Germinal center (tissue), 1 donor: ENCODE measurements at regions not wholly inside any gene's neighbourhood (a gene's known extent, or its start where the extent isn't known, plus 50 kb on each side); places are given as distances from the start of the nearest gene placed in this dataset.

Source experiments
- DNase-seq: peaks from one replicate; pipeline ENCODE4 v3.0.0; 2012; ENCODE audit warnings: mixed read lengths, low spot score

DNA sequence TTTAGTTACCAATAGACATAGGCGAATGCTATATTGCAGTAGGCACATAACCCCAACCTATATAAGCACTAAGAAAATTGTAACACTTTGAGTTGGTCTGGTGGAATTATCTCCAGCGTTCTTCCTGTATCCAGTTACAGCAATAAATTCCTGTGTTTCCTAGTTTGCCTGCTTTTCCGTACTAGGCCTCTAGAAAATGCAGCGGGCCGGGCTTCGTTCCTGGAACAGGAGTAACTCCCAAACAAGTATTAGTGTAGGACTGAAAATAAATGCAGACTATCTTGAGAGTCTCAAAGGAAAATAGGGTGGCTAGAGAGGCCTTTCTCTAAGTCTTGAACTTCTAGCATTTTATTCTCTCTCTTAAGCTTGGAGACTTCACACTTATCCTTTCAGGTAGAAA is 159.8 kb downstream of the OR13H1 start:
- no peak for DNase-seq

DNA sequence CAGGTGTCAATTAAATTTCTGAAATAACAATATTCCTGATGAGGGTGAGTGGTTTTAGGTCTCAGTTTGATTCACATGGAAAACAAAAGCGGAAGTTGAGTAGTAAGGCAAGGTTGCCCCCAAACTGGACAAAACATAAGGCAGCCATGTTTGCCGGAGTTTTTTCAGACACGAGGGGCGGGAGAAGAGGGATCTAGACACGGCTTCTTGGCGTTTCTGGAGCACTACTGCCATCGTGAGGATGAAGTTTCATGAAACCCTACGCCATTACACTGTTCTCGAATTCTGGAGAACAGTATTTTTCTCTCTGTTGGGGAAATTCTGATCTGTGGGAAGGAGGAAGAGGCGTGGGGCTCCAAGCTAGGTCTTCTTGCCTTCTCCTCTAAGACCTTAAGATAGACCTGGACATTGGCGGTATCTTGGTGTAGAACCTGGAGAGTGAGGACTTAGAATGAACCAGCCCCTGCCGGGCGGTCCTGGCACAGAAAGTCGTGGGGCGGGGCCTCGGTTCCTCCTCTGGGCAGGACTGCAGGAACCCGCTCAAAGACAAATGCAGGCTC is 160.3 kb downstream of the OR13H1 start:
- no peak for DNase-seq

DNA sequence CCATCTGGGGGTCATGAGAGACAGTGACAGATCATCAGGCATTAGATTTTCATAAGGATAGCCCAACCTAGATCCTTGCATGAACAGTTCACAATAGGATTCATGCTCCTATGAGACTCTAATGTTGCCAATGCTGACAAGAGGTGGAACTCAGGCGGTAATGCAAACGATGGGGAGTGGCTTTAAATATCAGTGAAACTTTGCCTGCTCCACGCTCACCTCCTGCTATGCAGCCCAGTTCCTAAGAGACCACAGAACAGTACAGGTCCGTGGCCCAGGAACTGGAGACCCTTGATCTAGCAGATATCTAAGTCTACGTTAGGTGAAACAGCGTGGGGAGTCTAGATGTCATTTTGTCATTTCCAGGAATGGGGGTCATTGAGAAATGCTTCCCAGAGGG is 165.7 kb downstream of the OR13H1 start:
- no peak for DNase-seq

DNA sequence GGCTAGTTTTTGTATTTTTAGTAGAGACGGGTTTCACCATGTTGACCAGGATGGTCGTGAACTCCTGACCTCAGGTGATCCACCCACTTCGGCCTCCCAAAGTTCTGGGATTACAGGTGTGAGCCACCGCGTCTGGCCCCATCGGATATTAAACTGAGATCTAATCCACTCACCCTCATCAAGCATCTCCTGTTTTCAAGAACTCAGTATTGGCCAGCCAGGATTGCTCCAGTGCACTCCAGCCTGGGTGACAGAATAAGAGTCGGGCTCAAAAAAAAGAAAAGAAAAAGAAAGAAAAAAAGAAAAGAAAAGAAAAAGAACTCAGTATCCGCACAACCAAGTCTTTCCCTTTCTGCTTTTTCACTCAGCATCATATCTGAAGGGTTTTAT is 167.6 kb downstream of the OR13H1 start:
- DNase-seq: no peak

DNA sequence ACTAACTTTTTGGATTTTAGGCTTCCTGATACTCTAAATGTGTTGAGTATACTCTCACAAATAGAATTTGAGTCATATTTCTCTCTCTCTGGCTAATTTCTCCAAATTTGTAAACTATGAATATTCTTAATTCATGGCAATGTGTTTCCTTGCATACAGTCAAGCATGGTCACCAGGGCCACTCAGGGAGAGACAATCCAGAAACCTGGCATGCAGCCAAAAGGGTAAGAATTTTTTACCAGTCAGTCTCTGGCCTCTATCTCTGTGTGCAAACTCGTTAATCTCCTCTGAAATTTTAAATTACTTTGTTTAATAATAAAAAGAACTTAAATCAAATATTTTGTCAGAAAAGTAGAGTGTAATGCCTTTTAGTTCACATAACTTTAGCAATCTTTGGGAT is 179.8 kb downstream of the OR13H1 start:
- DNase-seq: no peak

DNA sequence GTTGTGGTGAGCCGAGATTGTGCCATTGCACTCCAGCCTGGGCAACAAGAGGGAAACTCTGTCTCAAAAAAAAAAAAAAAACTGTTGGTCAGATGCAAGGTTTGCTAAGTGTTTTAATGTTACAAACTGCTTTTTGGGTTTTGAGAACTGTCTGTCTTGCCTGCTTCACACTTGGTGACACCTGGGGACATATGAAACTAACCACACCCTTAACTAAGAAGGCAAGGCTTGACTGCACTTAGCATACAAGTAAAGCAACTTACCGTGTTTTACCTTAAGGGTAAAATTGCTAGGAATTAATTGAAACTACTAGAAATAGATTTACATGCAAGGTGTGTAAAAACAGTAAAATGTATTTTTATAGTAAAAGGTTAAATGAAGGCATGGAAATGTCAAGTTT is 180.4 kb downstream of the OR13H1 start:
- DNase-seq: no peak

DNA sequence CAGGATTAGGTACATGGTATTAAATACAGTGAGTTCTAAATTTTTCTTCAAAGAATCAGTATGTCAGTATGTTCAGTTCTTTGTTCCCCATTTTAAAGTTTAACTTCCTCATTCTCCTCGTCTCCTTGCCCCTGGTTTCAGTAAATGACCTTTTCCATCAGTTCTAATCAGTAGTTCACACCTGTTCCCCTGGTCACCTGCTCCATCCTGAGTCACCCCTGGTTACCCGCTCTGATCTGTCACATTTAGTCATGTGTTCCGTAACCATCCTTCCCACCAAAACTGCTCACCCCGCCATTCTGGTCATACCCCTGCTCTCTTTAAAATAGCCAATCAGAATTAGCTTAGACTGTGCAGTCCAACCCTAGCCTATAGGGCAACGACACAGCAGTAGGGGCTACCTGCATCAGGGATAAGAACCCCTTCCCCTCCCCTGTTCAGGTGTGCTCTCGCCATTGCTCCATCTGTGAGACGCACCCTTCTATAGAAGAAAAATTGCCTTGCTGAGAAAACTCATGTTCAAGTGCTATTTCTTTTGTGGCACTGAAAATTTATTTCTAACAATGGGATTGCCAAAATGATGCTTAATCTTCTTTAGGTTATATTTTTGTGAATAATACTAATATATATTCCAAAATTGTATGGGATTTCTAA is 181.3 kb downstream of the OR13H1 start:
- DNase-seq: no peak

DNA sequence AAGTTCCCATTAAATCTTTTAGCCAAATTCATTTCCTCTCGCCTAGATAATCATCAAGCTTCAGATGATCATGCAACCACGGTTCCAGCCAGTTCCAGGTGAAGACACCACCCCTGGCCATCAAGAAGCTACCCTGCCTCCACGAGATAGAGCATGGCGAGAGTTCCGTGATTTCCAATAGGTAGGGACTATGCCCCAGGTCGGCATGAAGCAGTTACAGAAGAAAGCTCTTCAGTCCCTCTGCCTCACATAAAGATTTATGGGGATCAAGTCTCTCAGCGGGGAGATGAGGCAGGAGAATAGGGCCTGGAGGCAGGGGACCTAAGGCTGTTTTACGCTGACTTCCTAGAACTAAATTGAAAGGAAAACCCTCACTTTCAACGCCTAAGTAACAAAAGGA is 183.9 kb downstream of the OR13H1 start:
- DNase-seq: no peak

DNA sequence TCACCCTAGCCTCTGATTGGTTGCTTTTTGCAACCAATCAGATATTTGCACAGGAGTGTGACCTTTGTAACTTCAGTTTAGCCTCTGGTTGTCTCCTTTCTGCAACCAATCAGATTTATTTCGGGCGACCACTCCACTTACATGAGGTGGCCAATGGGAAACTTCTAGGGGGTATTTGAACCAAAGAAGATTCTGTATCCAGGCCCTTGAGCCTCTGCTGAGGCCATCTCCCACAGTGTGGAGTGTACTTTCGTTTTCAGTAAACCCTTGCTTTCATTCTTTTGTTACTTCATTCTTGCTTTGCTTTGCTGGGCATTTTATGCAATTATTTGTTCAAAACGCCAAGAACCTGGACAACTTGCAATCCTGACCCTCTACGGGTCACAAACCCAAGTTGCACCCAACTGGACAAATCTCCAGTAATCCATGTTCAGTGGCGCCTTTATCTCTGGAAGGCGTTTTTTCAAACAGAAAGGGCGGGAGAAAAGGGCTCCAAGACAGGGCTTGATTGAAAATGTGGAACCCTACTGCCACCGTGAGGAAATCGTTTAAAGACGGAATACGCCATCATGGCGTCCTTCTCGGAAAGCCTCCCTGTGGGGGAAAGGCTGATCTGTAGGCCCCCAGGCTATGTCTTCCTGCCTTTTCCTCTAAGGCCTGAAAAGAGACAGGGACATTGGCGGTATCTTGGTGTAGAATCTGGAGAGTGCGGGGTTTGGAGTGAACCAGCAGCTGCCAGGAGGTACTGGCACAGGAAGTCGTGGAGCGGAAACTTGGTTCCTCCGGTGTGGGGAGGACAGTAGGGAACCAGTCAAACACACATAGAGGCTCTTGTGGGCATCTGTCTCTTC is 184.6 kb downstream of the OR13H1 start:
- DNase-seq: no peak

DNA sequence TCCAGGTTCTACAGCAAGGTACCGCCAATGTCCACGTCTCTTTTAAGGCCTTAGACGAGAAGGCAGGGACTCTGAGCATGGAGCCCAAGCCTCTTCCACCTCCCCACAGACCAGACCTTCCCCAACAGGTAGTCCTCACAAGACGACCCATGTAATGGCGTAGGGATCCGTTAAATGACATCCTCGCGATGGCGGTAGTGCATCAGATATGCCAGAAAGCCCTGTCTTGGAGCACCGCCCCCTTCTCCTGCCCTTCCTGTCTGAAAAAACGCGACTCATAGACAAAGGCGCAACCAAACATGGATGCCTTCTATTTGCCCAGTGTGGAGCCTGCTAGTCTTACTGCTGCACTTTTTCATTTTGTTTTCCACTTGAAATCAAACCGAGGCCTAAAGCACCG is 185.4 kb downstream of the OR13H1 start:
- DNase-seq: no peak

DNA sequence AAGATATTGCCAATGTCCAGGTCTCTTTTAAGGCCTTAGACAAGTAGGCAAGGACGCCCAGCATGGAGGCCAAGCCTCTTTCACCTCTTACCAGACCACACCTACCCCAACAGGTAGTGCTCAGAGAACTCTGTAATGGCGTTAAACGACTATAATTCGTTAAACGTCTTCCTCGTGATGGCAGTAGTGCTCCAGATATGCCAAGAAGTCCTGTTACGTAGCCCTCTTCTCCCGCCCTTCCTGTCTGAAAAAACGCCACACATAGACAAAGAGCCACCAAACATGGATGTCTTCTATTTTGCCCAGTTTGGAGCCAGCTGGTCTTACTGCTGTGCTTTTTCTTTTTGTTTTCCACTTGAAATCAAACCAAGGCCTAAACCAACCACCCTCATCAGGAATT is 190.7 kb downstream of the OR13H1 start:
- DNase-seq: no peak

DNA sequence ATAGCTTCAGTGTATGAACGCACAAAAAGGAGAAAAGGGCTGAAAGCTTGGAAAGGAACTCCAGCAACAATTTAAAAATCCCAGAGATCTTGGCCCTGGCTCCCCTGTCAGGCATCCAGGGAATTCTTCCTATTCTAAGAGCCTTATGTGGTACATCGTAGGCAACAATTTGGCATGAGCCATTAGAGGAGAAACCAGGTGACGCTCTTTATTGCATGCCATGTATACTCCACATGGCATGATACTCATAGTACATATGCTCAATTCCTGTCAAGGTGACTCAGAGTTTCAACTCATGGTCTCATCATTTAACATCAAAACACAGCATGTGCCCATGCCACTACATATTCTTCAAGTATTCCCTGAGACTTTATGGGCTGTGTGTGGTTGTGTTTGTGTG is 191.3 kb downstream of the OR13H1 start:
- no peak for DNase-seq

DNA sequence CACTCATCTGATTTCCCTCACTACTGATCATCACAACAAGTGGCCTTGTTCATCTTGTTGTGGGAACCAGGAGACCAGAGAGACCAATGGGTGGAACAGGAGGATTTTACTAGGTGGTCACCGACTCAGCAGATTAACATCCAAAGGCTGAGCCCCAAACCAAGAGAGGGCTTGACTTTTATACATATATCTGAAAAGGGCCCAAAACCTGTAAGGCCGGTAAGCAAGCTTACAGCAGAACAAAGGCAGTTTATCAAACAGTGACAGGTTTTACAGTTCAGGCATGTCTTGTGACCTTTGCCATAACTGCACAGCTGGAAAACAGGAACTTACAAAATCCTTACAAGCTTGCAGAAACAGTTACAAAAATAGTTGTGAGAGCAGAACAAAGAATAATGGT is 195.9 kb downstream of the OR13H1 start:
- no peak for DNase-seq

DNA sequence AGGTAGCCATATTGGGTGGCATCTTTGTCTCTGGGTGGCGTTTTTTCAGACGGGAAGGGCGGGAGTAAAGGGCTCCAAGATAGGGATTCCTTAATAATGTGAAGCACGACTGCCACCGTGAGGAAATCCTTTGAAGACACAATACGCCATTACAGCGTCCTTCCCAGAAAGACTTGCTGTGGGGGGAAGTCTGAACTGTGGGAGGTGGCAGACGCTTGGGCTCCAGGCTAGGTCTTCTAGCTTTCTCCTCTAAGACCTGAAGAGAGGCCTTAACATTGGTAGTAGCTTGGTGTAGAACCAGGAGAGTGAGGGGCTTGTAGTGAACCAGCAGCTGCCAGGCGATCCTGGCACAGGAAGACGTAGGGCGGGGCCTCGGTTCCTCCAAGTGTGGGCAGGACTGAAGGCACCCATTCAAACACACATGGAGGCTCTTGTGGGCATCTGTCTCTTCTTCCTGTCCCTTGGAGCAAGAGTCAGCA is 197.3 kb downstream of the OR13H1 start:
- DNase-seq: no peak

DNA sequence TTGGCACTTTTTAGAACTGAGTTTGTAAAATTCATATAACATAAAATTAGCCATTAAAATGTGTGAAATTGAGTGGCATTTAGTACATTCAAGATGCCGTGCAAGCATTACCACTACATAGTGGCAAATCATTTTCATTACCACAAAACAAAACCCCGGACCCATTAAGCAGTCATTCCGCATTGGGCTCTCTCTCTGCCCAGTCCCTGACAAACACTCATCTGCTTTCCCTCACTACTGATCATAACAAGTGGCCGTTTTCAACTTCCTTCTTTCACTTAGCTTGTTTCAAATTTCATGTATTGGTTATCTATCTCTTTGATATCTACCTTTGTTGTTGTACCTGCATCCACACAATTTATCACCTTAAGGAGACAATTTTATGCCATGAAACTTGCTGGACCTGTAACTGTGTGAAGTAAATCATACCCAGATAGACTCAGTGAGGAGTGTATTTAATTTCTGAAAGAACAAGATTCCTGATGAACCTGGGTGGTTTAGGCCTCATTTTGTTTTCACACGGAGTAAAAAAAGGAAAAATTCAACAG is 202.1 kb downstream of the OR13H1 start:
- no peak for DNase-seq

DNA sequence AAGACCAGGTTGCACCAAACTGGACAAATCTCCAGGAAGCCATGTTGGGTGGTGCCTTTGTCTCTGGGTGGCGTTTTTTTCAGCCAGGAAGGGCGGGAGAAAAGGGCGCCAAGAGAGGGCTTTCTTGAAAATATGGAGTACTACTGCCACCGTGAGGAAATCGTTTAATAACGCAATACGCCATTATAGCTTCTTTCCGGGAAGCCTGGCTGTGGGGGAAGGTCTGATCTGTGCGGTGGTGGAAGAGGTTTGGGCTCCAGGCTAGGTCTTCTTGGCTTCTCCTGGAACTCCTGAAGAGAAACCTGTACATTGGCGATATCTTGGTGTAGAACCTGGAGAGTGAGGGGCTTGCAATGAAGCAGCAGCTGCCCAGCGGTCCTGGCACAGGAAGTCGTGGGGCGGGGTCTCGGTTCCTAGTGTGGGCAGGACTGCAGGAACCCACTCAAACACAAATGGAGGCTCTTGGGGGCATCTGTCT is 202.7 kb downstream of the OR13H1 start:
- DNase-seq: no peak

DNA sequence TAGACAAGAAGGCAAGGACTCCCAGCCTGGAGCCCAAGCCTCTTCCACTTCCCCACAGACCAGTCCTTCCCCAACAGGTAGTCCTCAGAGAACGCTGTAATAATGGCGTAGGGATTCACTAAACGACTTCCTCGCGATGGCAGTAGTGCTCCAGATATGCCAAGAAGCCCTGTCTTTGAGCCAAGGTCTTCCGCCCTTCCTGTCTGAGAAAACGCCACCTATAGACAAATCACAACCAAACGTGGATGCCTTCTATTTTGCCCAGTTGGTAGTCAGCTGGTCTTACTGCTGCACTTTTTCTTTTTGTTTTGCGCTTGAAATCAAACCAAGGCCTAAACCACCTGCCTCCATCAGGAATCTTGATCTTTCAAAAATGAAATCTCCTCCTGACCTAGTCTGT is 203.3 kb downstream of the OR13H1 start:
- no peak for DNase-seq

DNA sequence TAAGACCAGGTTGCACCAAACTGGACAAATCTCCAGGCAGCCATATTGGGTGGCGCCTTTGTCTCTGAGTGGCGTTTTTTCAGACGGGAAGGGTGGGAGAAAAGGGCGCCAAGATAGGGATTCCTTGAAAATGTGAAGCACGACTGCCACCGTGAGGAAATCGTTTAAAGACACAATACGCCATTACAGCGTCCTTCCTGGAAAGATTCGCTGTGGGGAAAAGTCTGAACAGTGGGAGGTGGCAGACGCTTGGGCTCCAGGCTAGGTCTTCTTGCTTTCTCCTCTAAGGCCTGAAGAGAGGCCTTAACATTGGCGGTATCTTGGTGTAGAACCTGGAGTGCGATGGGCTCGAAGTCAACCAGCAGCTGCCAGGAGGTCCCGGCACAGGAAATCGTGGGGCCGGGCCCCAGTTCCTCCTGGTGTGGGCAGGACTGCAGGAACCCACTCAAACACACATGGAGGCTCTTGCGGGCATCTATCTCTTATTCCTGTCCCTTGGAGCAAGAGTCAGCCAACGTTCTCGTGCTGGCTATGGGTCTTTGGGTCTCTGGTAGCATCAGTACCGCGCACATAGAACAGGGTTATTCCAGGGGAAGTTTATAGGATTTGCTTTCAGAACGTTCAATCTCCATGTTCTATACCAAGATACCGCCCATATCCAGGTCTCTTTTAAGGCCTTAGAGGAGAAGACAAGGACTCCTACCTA is 208.8 kb downstream of the OR13H1 start:
- DNase-seq: no peak

DNA sequence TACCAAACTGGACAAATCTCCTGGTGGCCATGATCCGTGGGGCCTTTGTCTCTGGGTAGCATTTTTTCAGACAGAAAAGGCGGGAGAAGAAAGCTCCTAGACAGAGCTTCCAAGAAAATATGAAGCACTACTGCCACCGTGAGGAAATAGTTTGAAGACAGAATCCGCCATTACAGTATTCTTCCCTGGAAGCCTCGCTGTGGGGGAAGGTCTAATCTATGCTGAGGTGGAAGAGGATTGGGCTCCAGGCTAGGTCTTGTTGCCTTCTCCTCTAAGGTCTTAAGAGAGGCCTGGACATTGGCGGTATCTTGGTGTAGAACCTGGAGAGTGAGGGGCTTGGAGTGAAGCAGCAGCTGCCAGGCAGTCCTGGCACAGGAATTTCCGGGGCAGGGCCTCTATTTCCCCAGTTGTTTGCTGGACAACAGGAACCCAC is 218.9 kb downstream of the OR13H1 start:
- DNase-seq: no peak

DNA sequence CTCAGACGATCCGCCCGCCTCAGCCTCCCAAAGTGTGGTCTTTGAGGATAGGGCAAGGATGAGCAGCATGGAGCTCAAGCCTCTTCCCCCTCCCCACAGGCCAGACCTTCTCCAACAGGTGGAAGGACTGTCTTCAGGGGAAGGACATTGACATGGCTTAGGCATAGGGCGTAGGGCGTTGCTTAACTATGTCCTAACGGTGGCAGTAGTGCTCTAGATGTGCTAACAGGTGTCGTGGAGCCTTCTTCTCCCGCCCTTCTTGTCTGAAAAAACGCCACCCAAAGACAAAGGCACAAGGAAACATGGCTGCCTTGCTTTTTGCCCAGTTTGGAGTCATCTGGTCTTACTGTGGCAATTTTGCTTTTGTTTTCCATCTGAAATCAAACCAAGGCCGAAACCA is 219.8 kb downstream of the OR13H1 start:
- no peak for DNase-seq

DNA sequence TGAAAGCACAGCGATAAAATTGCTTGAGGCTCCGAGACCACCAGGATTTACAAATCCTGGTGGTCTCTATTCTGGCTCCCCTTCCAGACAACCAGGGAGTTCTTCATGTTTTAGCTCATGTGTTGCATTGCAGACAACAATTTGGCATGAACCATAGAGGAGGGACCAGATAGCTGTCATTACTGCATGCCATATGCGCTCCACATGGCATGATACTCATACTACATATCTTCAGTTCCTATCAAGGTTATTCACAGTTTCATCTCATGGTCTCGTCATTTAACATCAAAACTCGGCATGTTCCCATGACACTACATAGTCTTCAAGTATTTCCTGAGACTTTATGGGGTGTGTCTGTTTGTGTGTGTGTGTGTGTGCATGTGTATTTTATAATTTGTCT is 220.3 kb downstream of the OR13H1 start:
- DNase-seq: no peak
